NCI-H2171 (cell line): ENCODE measurements at regions not wholly inside any gene's neighbourhood (a gene's known extent, or its start where the extent isn't known, plus 50 kb on each side); places are given as distances from the start of the nearest gene placed in this dataset.

ENCODE experiments used
- DNase-seq: peaks from one replicate; lab custom pipeline; 2025; lab: John Stamatoyannopoulos, UW

DNA sequence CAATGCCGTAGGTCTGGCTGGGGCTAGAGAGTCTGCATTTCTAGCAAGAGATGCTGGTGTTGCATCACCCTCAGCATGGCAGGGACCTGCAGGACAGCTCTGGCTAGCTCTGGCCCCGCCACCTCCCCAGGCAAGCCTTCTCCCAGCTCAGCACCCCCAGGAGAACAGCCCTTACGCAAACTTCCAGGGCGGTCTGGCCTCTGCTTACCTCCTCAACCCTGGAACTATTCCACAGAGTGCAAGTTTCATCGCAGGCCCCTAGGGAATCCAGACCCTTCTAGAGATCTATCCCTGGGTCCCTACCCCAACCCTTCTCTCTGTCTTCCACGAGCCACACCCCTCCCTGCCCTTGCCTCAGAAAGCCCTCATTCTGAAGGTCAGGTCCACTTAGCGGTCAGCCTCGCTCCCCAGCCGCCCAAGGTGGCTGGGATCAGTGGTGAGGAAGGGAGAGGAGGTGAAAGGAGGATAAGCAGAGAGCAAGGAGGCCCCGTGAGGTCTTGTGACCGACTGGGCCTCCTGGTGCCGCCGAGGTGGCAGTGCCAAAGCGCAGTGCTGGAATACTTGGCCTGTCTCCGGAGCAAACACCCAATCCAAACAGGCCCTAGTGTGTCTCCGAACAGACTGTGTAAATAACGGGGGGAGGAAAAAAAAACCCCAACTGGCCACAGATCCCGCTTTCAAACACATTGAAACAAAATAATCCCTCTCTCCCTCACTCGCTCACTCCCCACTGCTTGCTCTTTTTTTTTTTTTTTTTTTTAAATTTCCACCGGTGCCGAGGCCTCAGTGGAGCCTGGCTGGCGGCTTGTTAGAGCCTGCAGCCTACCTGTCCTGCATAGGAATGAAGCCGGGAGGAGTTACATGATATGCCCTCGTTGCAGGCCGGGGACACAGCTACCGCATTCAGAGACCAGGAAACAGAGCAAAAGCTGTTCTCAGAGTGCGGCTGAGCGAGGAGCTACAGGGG lies 380.9 kb downstream of the SOX9 start:
- DNase-seq: peak; percentile 60

GRCh38 chr17:72502371-72503341 lies 381.8 kb downstream of the SOX9 start:
- DNase-seq: no peak

DNA sequence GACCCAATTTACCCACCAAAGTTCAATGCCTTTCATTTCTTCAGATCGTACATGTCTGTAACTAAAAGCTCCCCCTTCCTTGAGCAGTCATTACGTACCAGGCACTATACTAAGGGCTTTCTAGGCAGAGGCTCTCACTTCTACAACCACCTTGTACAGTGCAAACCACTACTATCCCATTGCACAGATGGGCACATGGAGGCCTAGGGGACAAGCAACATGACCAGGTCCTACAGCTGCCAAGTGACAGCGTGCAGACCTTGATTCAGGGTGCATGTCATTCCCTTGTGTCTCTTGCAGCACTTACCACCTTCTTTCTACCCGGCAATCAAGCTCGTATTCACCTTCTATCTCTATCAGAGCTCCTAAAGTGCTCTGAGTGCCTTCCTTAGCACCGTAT lies 382.7 kb downstream of the SOX9 start:
- no peak for DNase-seq

DNA sequence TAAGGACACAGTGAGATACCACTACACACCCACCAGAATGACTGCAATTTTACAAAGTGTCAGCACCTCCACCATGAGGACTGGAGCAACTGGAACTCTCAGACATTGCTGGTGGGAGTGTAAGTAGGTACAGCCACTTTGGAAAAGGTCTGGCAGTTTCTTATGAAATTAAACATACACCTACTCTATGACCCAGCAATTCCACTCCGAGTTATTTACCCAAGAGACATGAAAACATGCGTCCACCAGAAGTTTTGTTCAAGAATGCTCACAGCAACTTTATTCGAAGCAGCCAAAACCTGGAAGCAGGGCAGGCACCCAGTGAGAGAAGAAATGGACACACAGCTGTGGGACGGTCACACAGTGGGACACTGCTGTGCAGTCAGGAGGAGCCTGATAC lies 384.0 kb downstream of the SOX9 start:
- no peak for DNase-seq

- DNase-seq: no peak
Observed at GRCh38 chr17:72506773-72507172, 386.0 kb downstream of the SOX9 start.

DNA sequence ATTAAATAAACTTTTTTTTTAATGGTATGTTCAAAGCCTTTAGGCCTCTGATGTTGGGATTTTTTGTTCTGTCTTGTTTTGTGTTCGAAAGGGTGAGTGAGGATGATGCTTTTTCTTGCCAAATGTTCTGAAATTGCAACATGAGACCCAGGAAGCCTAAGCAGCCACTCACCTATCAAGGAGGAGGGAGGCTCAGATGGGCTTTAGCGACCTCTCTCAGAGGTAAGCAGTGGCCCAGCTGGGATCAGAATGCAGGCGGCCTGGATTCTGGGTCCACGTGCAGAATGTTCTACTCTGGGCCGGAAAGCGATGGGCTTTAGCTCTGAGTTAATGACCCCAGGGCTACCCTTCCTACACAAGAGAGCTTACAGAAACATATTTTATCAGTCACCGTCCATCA lies 386.6 kb downstream of the SOX9 start:
- no peak for DNase-seq

- DNase-seq: no peak
Observed at GRCh38 chr17:72510351-72511016, 389.7 kb downstream of the SOX9 start.

- DNase-seq: no peak
Observed at GRCh38 chr17:72511242-72511641, 390.4 kb downstream of the SOX9 start.

GRCh38 chr17:72511874-72512273 lies 391.1 kb downstream of the SOX9 start:
- no peak for DNase-seq

DNA sequence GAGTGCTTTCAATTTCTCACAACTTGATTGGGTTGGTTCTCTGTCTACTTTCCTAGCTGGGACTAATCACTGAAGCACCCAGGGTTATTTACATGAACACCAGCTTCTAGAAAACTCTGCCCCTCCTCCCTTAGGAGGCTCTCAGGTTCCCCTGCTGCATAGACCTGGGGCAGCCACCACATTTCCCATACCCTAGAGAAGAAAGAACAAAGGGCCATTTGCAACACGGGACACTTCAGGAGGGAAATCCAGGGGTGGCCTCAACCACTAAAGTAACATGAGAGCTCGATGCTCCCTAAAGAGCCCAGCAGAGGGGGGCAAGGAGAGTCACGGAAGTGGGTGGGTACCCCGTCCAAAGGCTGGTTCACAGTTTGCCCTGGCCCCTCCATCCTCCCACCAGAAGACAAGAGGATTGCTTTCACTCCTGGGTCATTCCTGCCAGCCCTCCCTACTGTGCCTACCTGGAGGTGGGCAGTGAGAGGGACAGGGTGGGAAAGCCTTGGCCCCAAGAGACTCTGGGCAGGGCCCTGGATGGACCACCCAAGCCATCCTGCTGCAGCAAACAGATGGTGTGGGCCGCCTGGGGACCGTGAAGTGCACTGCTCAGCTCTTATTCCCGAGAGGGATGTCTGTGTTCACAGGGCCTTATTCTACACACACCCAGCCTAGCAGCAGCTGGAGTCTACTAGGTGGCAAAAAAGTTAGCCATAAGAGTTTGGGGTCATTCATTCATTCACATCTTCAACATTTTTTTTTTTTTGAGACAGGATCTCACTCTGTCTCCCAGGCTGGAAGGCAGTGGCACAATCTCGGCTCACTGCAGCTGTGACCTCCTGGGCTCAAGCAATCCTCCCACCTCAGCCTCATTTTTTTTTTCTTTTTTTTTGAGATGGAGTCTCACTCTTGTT lies 392.1 kb downstream of the SOX9 start:
- DNase-seq: peak; percentile 80

DNA sequence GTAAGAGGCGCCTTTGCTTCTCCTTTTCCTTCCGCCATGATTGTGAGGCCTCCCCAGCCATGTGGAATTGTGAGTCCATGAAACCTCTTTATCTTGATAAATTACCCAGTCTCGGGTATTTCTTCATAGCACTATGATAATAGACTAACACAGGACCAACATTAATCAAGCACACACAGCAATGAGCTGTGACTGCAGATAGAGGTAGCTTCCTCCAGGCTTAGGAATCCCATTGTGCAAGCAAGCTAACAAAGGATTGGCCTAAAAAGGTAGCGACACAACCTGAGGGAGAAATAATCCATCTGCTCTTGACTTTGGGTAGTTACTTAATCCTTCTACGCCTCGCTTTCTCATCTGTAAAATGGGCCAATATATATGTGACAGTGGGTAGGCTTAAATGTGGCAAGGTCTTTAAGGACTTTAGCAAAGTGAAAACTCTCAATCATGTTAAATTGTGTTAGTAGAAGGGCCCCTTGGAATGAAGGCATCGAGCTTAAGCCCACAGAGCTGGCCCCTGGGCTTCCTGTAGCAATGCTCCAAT lies 393.6 kb downstream of the SOX9 start:
- DNase-seq: no peak

DNA sequence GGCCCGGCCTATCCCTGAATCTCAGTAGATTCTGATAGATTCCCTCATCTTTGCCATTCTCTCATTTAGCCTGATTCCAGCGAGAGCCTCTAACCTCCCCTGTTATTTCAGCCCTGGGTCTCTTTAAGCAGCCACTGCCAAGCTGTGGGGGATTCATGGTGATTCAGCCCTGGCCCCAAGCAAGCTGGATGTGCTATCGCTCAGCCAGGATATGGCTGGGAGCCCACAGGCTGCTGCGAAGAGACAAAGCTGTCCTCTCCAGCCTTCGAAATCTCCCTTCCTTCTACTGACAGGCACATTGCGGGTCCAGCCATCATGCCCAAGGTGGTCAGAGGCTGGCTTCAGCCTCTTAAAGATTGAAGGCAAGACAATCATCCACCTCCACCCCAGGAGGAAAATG lies 394.1 kb downstream of the SOX9 start:
- no peak for DNase-seq

- DNase-seq: peak; percentile 25
Observed at GRCh38 chr17:72515291-72516065, 394.7 kb downstream of the SOX9 start.

DNA sequence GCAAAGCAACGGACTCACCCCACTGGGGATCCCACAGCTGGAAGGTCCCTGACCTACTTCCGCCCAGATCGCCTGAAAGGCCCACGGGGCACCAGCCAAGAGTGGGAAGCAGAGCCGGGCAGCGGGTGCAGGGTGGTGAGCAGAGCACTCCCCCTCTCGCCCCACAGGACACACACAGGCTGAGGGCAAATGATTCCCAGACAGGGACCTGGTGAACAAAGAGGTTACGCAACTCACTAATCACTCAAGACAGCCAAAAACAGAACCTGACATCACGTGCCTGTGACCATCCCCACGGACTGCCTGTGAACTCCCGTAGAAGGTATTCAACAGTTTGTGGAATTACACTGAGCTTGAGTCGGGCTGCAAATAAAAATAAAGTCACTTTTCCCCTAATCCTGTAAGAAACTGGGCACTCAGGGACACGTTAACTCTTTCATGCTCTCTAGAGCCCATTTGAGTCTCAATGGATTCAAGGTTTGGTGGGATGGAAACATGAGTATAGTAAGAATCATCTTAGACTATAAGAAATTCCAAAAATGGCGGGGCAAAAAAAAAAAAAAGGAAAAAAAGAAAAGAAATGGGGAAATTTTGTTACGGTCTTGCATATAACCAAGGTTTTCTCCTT lies 396.1 kb downstream of the SOX9 start:
- no peak for DNase-seq

GRCh38 chr17:72517413-72518158 lies 396.8 kb downstream of the SOX9 start:
- no peak for DNase-seq

DNA sequence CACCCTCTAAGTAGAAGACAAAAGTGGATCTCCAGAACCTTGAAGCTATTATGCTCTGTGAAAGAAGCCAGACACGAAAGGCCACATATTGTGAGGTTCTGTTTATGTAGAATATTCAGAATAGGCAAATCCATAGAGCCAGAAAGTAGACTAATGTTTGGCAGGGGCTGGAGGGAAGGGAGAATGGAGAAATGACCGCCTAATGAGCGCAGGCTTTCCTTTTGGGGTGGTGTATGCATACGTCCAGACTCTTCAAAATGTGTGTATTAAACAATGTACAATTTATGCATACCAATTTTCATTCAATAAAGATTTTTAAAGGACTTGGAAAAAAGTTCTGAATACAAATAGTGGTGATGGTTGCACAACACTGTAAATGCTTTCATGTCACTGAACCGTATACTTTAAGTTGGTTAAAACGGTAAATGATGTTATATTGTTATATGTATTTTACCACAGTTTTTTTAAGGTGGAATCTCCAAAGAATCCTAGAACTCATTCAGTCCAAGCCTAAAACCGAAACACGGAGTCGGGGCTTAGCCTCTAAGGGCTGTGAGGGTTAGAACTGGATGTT lies 397.4 kb downstream of the SOX9 start:
- no peak for DNase-seq

DNA sequence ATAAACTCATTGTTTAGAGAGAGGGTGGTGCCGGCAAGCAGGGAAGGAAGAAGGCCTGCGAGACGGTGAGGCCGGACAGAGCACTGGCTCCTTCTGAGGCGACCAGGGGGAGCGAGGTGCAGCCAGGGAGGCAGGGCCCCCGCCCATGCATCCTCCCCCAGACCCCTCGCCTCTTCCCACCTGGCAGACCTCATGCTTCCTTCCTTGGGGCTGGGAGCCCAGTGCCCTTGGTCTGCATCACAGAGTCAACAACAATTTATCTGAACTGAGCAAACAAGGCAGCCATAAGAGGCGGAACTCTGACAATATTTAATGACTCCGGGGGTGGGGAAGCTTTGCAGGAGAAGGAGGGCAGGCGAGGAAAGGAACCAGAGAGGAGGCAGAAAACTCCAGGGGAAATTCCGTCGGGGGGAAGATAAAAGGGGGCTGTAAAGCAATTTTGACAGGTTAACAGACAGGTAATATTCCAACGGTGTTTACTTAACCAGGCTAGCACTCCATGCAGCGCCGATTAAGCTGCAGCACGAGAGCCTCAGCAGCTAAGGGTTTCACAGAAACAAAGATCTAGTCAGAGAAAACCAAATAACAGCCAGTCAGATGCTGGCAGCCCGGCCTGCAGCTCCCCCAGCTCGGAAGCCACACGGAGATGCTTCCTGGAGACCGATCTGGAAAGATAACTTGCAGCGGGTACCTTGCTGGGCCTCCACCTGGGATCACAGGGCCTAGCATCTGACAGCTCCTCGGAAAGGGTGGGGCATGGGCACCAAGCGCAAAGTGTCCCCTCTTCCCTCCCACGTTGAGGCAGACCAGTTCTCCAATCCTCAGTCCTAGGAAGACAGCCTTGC lies 398.2 kb downstream of the SOX9 start:
- no peak for DNase-seq

GRCh38 chr17:72519598-72519936 lies 398.7 kb downstream of the SOX9 start:
- DNase-seq: no peak
